ENCODE measurements at regions not wholly inside any gene's neighbourhood (a gene's known extent, or its start where the extent isn't known, plus 50 kb on each side); places are given as distances from the start of the nearest gene placed in this dataset.

DNA sequence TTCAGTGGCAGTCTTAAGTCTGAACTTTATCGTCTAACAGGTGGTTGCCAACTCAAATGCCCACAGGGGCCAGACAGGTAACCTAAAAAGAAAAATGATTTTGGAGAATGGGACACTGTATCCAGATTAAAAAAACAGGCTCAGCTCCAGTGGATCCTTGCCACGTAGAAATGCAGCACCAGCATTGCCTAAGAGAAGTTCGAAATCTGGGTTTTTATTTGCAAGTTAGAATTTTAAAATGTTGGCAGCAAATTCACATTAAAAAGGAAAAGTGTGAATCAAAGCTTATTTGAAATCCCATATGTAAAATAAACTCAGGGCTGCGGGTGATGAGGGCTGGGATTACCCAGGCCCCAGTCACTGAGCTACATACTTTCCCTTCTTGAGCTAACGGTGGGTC is 408.5 kb upstream of the SUCLG2 start:
- WGBS, 2 donors, result 55 to 63% methylated on average over 5 of the region's 5 CpGs
- Histone ChIP-seq H3K36me3 (no peaks in the 10 kb centered on the region), H3K27ac (no peak overlapping the region), H3K27me3 (no peaks in the 10 kb centered on the region), H3K9me3 (no peaks in the 10 kb centered on the region), H3K4me1 (no peaks in the 10 kb centered on the region), H3K4me3 (no peak overlapping the region)
- intact Hi-C loops (cut with DNase I), result no loop called here
- no peak for DNase-seq
- TF ChIP-seq POLR2A (IDR thresholded peaks at IDR 0.05) (no peak), CTCF (IDR thresholded peaks at IDR 0.05) (no peak)

DNA sequence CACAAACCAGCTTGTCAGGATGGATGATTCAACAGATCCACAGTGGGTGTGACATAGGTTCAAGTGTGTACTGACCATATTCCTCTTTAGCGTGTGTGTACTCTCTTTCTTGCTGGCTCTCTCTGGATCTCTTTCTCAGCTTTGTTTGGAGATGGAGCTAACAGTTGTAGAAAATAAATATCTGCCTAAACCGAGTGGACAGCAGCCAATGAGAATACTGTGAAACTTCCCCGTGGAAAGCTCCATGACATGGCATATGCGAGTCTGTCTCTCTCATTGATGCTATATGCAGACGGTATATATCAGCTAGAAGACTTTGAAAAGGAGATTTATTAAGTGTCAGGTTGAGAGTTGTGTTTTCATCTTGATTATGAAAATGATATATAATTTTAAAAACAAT is 406.5 kb upstream of the SUCLG2 start:
- intact Hi-C loops (cut with DNase I), result no loop called here
- no peak for DNase-seq
- WGBS, 2 donors, result 51 to 59% methylated on average over 4 to 5 of the region's 5 CpGs
- Histone ChIP-seq H3K4me1 (no peaks in the 10 kb centered on the region), H3K27me3 (no peaks in the 10 kb centered on the region), H3K27ac (no peak overlapping the region), H3K36me3 (no peaks in the 10 kb centered on the region), H3K9me3 (no peaks in the 10 kb centered on the region), H3K4me3 (no peak overlapping the region)
- TF ChIP-seq CTCF (IDR thresholded peaks at IDR 0.05) (no peak), POLR2A (IDR thresholded peaks at IDR 0.05) (no peak)

DNA sequence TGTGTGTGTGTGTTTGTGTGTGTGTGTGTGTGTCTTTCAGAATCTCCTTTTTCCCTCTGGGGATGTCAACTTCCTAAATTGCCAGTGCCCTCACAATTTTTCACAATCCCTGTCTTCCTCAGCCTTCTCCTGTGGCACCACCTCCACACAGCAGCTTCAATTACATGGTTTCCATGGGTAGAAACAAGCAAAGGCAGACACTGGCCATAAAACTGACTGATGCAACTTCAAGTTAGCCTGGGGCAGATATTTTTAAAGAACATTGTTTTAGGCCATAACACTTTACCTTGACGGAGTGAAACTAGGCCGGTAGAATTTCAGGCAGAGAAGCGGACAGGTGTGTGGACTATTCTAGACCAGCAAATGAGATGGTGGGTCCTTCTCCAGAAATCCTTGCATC is 405.8 kb upstream of the SUCLG2 start:
- intact Hi-C loops (cut with DNase I), result no loop called here
- H3K9me3 ChIP-seq, result no peaks in the 10 kb centered on the region
- no peak overlapping the region for H3K27ac ChIP-seq
- H3K36me3 ChIP-seq, result no peaks in the 10 kb centered on the region
- no peak overlapping the region for H3K4me3 ChIP-seq
- no peaks in the 10 kb centered on the region for H3K4me1 ChIP-seq
- no peak for DNase-seq
- no peaks in the 10 kb centered on the region for H3K27me3 ChIP-seq
- TF ChIP-seq POLR2A (IDR thresholded peaks at IDR 0.05) (no peak), CTCF (IDR thresholded peaks at IDR 0.05) (no peak)
- 65 to 94% methylated on average over 2 to 3 of the region's 3 CpGs for WGBS, 2 donors

- no peak overlapping the region for H3K4me3 ChIP-seq
- H3K9me3 ChIP-seq, result no peaks in the 10 kb centered on the region
- intact Hi-C loops (cut with DNase I), result no loop called here
- no peaks in the 10 kb centered on the region for H3K4me1 ChIP-seq
- 34 to 49% methylated on average over 3 of the region's 3 CpGs for WGBS, 2 donors
- H3K36me3 ChIP-seq, result no peaks in the 10 kb centered on the region
- DNase-seq, result no peak
- no peak overlapping the region for H3K27ac ChIP-seq
- TF ChIP-seq POLR2A (IDR thresholded peaks at IDR 0.05) (no peak), CTCF (IDR thresholded peaks at IDR 0.05) (no peak)
- H3K27me3 ChIP-seq, result no peaks in the 10 kb centered on the region
Measured at GRCh38 chr3:68059628-68060152, 405.3 kb upstream of the SUCLG2 start.

- no peaks in the 10 kb centered on the region for H3K27me3 ChIP-seq
- no peak for DNase-seq
- no peaks in the 10 kb centered on the region for H3K36me3 ChIP-seq
- TF ChIP-seq CTCF (IDR thresholded peaks at IDR 0.05) (no peak), POLR2A (IDR thresholded peaks at IDR 0.05) (no peak)
- no peaks in the 10 kb centered on the region for H3K9me3 ChIP-seq
- no peaks in the 10 kb centered on the region for H3K4me1 ChIP-seq
- 37 to 43% methylated on average over 2 of the region's 2 CpGs for WGBS, 2 donors
- intact Hi-C loops (cut with DNase I), result no loop called here
- H3K4me3 ChIP-seq, result no peak overlapping the region
- H3K27ac ChIP-seq, result no peak overlapping the region
Measured at GRCh38 chr3:68057637-68058320, 403.4 kb upstream of the SUCLG2 start.
